HG03575 (cell line): ENCODE measurements at regions not wholly inside any gene's neighbourhood (a gene's known extent, or its start where the extent isn't known, plus 50 kb on each side); places are given as distances from the start of the nearest gene placed in this dataset.
"Not testable (repeated sequence)": the region's sequence is repeated elsewhere in the genome, so short reads cannot be mapped to it uniquely, and the experiment has no call there.

Source experiments
- ATAC-seq: cut with Tn5 transposase; IDR thresholded peaks from one replicate; pipeline ENCODE4 v1.9.1; 2021; ENCODE audit not compliant: unreplicated experiment, insufficient number of reproducible peaks, low FRiP score; ENCODE audit errors: extremely low read depth

GRCh38 chr12:41986513-41986912 lies 158.2 kb downstream of the GXYLT1 start:
- ATAC-seq: not testable (repeated sequence)

- ATAC-seq: no peak
Measured at GRCh38 chr12:41983856-41984255, 160.8 kb downstream of the GXYLT1 start.

GRCh38 chr12:41983394-41983793 lies 161.3 kb downstream of the GXYLT1 start:
- no peak for ATAC-seq

GRCh38 chr12:41981758-41982157 lies 162.9 kb downstream of the GXYLT1 start:
- no peak for ATAC-seq

- no peak for ATAC-seq
Measured at GRCh38 chr12:41981013-41981412, 163.7 kb downstream of the GXYLT1 start.

GRCh38 chr12:41980390-41980789 lies 164.3 kb downstream of the GXYLT1 start:
- no peak for ATAC-seq

- ATAC-seq: no peak
Measured at GRCh38 chr12:41979574-41979973, 165.1 kb downstream of the GXYLT1 start.

- ATAC-seq: no peak
Measured at GRCh38 chr12:41972598-41972997, 172.1 kb downstream of the GXYLT1 start.

- ATAC-seq: no peak
Measured at GRCh38 chr12:41972196-41972595, 172.5 kb downstream of the GXYLT1 start.

GRCh38 chr12:41970744-41971143 lies 173.9 kb downstream of the GXYLT1 start:
- ATAC-seq: no peak

GRCh38 chr12:41968599-41968998 lies 176.1 kb downstream of the GXYLT1 start:
- ATAC-seq: no peak

- ATAC-seq: no peak
Measured at GRCh38 chr12:41967668-41968500, 176.8 kb downstream of the GXYLT1 start.

- ATAC-seq: no peak
Measured at GRCh38 chr12:41966916-41967315, 177.8 kb downstream of the GXYLT1 start.

- no peak for ATAC-seq
Measured at GRCh38 chr12:41966001-41966400, 178.7 kb downstream of the GXYLT1 start.

- ATAC-seq: no peak
Measured at GRCh38 chr12:41963398-41963797, 181.3 kb downstream of the GXYLT1 start.

GRCh38 chr12:41962171-41962572 lies 182.5 kb downstream of the GXYLT1 start:
- no peak for ATAC-seq

- no peak for ATAC-seq
Measured at GRCh38 chr12:41959271-41959670, 185.4 kb downstream of the GXYLT1 start.

- ATAC-seq: no peak
Measured at GRCh38 chr12:41956353-41956752, 188.3 kb downstream of the GXYLT1 start.

GRCh38 chr12:41950455-41950854 lies 194.2 kb downstream of the GXYLT1 start:
- no peak for ATAC-seq

- no peak for ATAC-seq
Measured at GRCh38 chr12:41946106-41946505, 198.6 kb downstream of the GXYLT1 start.

- no peak for ATAC-seq
Measured at GRCh38 chr12:41944216-41944615, 200.5 kb downstream of the GXYLT1 start.
